HS-5 (cell line): ENCODE measurements at regions not wholly inside any gene's neighbourhood (a gene's known extent, or its start where the extent isn't known, plus 50 kb on each side); places are given as distances from the start of the nearest gene placed in this dataset.
"Not testable (repeated sequence)": the region's sequence is repeated elsewhere in the genome, so short reads cannot be mapped to it uniquely, and the experiment has no call there.

Experiments used
- DNase-seq: peaks from one replicate; pipeline ENCODE4 v3.0.0-alpha.2; 2012; ENCODE audit warnings: low read depth

DNA sequence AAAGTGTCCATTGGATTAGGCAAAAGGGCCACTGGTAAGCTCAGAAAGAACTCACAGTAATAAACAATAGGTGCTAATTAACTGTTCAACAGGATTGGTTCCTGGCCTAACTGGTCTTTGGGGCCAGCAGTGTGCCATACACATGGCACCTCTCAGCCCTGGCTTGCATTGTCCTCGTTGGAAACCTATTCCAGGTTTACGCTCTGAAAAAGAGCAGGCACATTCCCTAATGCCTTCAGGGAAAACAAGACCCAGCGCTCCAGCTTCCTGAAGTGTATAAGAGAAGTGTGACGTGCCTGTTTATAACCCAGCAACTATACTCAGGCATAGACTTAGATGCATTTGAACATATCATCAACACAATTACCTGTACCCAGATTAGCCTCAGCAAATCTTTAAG lies 51.9 kb upstream of the RBM47 start:
- no peak for DNase-seq

DNA sequence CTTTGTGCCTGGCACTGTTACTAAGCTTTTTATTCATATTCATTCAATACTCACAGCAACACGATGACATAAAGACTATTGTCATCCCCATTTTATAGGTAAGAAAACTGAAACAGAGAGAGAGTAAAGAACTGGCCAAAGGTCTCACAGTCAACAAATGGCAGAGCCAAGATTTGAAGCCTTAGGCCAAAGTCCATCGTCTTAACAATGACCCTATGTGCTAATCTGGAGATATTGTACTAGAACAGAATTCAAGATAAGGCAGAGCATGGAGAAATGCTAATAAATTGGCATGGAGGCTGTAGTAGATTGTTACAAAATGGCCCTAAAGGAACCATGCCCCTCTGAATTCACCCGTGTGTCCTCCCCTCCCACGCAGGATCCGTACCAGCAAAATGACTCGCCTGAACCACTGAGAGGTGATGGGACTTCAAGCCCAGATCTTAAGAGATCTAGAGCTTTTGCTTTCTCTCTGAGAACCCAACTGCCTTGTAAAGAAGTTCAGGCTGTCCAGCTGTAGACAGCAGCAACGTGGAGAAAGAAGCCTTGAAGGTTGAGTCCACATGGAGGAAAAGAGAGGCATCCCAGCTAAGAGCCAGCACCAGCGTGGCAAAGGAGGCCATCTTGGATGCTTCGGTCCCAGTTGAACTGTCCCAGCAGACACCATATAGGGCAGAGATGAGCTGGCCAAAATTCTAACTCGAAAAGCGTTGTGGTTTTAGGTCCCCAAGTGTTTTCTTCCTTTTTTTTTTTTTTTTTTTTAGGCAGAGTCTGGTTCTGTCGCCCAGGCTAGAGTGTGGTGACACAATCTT lies 52.8 kb upstream of the RBM47 start:
- no peak for DNase-seq

DNA sequence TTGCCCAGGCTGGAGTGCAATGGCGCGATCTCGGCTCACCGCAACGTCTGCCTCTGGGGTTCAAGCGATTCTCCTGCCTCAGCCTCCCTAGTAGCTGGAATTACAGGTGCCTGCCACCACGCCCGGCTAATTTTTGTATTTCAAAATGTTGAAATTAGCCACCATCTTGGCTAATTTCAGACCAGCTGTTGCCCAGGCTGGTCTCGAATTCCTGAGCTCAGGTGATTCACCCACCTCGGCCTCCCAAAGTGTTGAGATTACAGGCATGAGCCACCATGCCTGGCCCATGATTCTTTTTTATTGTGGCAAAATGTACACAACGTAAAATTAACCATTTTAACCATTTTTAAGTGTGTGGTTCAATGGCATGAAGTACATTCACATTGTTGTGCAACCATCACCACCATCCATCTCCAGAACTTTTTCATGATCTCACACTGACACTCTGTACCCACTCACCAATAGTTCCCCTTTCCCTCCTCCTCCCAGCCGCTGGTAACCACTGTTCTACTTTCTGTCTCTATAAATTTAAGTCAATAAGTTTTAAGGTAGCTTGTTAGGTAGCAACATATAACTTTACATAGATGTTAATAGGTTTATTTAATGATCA lies 54.0 kb upstream of the RBM47 start:
- DNase-seq: not testable (repeated sequence)

- DNase-seq: no peak
These were observed 54.7 kb upstream of the RBM47 start for GRCh38 chr4:40684404-40684803.

DNA sequence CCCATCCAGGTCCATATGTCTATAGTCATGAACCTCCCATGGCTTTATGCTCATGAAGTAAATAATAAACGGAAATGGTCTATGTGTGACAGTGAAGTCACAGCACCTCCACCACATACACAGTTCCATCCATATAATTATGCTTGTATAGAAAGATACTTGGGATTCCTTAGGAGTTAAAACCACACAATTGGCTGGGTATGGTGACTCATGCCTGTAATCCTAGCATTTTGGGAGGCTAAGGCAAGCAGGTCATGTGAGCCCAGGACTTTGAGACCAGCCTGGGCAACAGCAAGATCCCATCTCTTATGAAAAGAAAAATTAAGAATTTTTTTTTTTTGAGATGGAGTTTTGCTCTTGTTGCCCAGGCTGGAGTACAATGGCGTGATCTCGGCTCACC lies 55.6 kb upstream of the RBM47 start:
- DNase-seq: peak; percentile 38

GRCh38 chr4:40686081-40686913 lies 56.6 kb upstream of the RBM47 start:
- no peak for DNase-seq

- no peak for DNase-seq
These were observed 58.2 kb upstream of the RBM47 start for GRCh38 chr4:40687676-40688389.

GRCh38 chr4:40688446-40689095 lies 58.9 kb upstream of the RBM47 start:
- DNase-seq: no peak

GRCh38 chr4:40693946-40694345 lies 55.8 kb upstream of the NSUN7 start:
- no peak for DNase-seq

- DNase-seq: not testable (repeated sequence)
These were observed 52.3 kb upstream of the NSUN7 start for GRCh38 chr4:40697476-40697875.

GRCh38 chr4:40698733-40699132 lies 51.0 kb upstream of the NSUN7 start:
- no peak for DNase-seq

DNA sequence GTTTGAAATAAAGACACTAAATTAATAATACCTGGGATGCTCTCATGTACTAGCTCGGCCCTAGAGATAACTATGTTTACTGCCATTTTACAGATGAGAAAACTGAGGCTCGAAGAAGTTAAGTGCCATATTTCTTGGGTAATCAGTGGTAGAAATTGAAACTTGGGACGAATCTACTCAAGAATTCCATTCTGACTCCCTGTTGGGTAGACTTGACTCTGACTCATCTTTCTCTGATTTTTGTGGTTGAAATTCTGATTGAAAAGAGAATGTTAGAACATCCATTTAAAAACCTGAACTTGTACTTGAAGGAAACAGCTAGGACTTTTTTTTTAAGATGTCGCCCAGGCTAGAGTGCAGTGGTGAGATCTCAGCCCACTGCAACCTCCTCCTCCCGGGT lies 50.1 kb upstream of the NSUN7 start:
- DNase-seq: no peak
